MM.1S (cell line): ENCODE measurements at regions not wholly inside any gene's neighbourhood (a gene's known extent, or its start where the extent isn't known, plus 50 kb on each side); places are given as distances from the start of the nearest gene placed in this dataset.

Source experiments
- DNase-seq: peaks from one replicate; pipeline ENCODE4 v3.0.0-alpha.2; 2015
- H2AFZ ChIP-seq: fragments of 300-600 bp; sonication (generic); 2 replicates; pipeline ENCODE4 v1.6.0; 2016; ENCODE audit warnings: antibody characterized with exemption, low read length
- H3F3A ChIP-seq: fragments of 300-600 bp; sonication (generic); 2 replicates; pipeline ENCODE4 v1.6.1; 2016; ENCODE audit warnings: mild to moderate bottlenecking, antibody characterized with exemption, low read length, moderate library complexity, mixed read lengths; ENCODE audit not compliant: insufficient read depth
- H3K27ac ChIP-seq: fragments of 300-600 bp; sonication (generic); 2 replicates; pipeline ENCODE4 v1.5.1; 2016; ENCODE audit warnings: mild to moderate bottlenecking, low read length
- H3K27me3 ChIP-seq: fragments of 300-600 bp; sonication (generic); replicated peaks from 2 replicates; pipeline ENCODE4 v1.6.0; 2016; ENCODE audit warnings: low read length; ENCODE audit not compliant: insufficient read depth
- H3K36me3 ChIP-seq: fragments of 300-600 bp; sonication (generic); replicated peaks from 2 replicates; pipeline ENCODE4 v1.6.1; 2016; ENCODE audit warnings: mild to moderate bottlenecking, low read length, mixed read lengths; ENCODE audit not compliant: insufficient read depth
- H3K4me1 ChIP-seq: fragments of 300-600 bp; sonication (generic); 2 replicates; pipeline ENCODE4 v1.6.1; 2016; ENCODE audit warnings: low read length, mixed read lengths
- H3K4me2 ChIP-seq: fragments of 300-600 bp; sonication (generic); 2 replicates; pipeline ENCODE4 v1.6.0; 2016; ENCODE audit warnings: low read depth, low read length
- H3K4me3 ChIP-seq: fragments of 300-600 bp; sonication (generic); 2 replicates; pipeline ENCODE4 v1.5.1; 2016; ENCODE audit warnings: low read length, mixed read lengths
- H3K79me2 ChIP-seq: fragments of 300-600 bp; sonication (generic); 2 replicates; pipeline ENCODE4 v1.6.1; 2016; ENCODE audit warnings: mixed run types, low read length, mixed read lengths
- H3K9ac ChIP-seq: fragments of 300-600 bp; sonication (generic); 2 replicates; pipeline ENCODE4 v1.6.1; 2016; ENCODE audit warnings: low read length, mixed read lengths
- H3K9me2 ChIP-seq: fragments of 300-600 bp; sonication (generic); replicated peaks from 2 replicates; pipeline ENCODE4 v1.6.1; 2016; ENCODE audit warnings: mild to moderate bottlenecking, low read length, mixed read lengths; ENCODE audit not compliant: insufficient read depth
- H3K9me3 ChIP-seq: fragments of 300-600 bp; sonication (generic); replicated peaks from 2 replicates; pipeline ENCODE4 v1.6.1; 2016; ENCODE audit warnings: mild to moderate bottlenecking, low read length, mixed read lengths; ENCODE audit not compliant: insufficient read depth
- H4K20me1 ChIP-seq: fragments of 300-600 bp; sonication (generic); 2 replicates; pipeline ENCODE4 v1.6.1; 2016; ENCODE audit warnings: mild to moderate bottlenecking, low read length, moderate library complexity, mixed read lengths; ENCODE audit not compliant: insufficient read depth
- CTCF ChIP-seq: fragments of 300-600 bp; sonication (generic); IDR thresholded peaks from 2 replicates; pipeline ENCODE4 v1.5.1; 2016; ENCODE audit warnings: antibody characterized with exemption, low read length, mixed read lengths
- EZH2 ChIP-seq: fragments of 300-600 bp; sonication (generic); optimal IDR thresholded peaks from 2 replicates; pipeline ENCODE3; 2017; ENCODE audit warnings: low read depth, mild to moderate bottlenecking, antibody characterized with exemption, low read length, mixed read lengths
- EZH2phosphoT487 ChIP-seq: fragments of 300-600 bp; sonication (generic); IDR thresholded peaks from 2 replicates; pipeline ENCODE4 v1.6.1; 2018; ENCODE audit warnings: antibody characterized with exemption, low read length

- H3F3A ChIP-seq = no peaks in the 10 kb centered on the region
- no peaks in the 10 kb centered on the region for H3K27me3 ChIP-seq
- no peaks in the 10 kb centered on the region for H3K9me2 ChIP-seq
Measured at GRCh38 chr10:7077880-7078279, 333.0 kb downstream of the SFMBT2 start.

DNA sequence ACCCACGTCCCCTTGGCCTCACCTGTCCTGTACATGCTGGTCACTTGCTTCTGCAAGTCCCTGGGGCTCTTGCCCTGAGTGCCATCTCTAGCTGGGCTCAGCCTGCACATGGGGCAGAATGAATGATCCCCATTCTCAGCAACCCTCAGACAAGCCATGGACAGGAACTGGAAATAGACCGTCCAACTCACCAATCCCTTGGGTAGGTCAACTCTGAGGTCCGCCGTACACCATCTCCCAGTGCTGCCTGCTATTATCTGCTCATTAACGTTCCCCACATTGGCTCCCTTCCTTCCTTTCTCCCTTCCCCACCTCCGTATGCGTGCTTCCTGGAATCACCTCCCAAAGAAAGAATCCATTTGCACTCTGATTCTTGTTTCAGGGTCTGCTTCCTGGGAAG, 335.0 kb downstream of the SFMBT2 start:
- Histone ChIP-seq H3K79me2 (no peaks in the 10 kb centered on the region), H3K9me2 (no peaks in the 10 kb centered on the region), H3K27me3 (no peaks in the 10 kb centered on the region), H3K9ac (no peak overlapping the region), H3K27ac (no peak overlapping the region), H3K4me3 (no peak overlapping the region), H2AFZ (no peak overlapping the region), H4K20me1 (no peaks in the 10 kb centered on the region), H3K36me3 (no peaks in the 10 kb centered on the region), H3K4me2 (no peak overlapping the region), H3K4me1 (no peaks in the 10 kb centered on the region), H3K9me3 (no peaks in the 10 kb centered on the region), H3F3A (no peaks in the 10 kb centered on the region)
- no peak for TF ChIP-seq EZH2phosphoT487
- TF ChIP-seq EZH2 = no peak
- TF ChIP-seq CTCF = no peak
- no peak for DNase-seq

More at GRCh38 chr10:7077880-7078279, 333.0 kb downstream of the SFMBT2 start:
- no peaks in the 10 kb centered on the region for H4K20me1 ChIP-seq
- no peaks in the 10 kb centered on the region for H3K79me2 ChIP-seq
- no peak overlapping the region for H3K4me2 ChIP-seq
- H3K9ac ChIP-seq = no peak overlapping the region
- no peaks in the 10 kb centered on the region for H3K4me1 ChIP-seq
- H2AFZ ChIP-seq = no peak overlapping the region
- H3K9me3 ChIP-seq = no peaks in the 10 kb centered on the region
- no peak for DNase-seq
- no peak overlapping the region for H3K4me3 ChIP-seq
- TF ChIP-seq EZH2phosphoT487 = no peak
- TF ChIP-seq EZH2 = no peak
- TF ChIP-seq CTCF = no peak
- H3K36me3 ChIP-seq = no peaks in the 10 kb centered on the region
- no peak overlapping the region for H3K27ac ChIP-seq

- H3K4me2 ChIP-seq = no peak overlapping the region
- no peak for TF ChIP-seq CTCF
- TF ChIP-seq EZH2 = no peak
- TF ChIP-seq EZH2phosphoT487 = no peak
- no peak overlapping the region for H2AFZ ChIP-seq
- DNase-seq = no peak
- no peaks in the 10 kb centered on the region for H3K79me2 ChIP-seq
- no peak overlapping the region for H3K4me3 ChIP-seq
- no peak overlapping the region for H3K27ac ChIP-seq
- no peak overlapping the region for H3K9ac ChIP-seq
- H3K27me3 ChIP-seq = no peaks in the 10 kb centered on the region
- H3K9me2 ChIP-seq = no peaks in the 10 kb centered on the region
- no peaks in the 10 kb centered on the region for H3K36me3 ChIP-seq
- no peaks in the 10 kb centered on the region for H3F3A ChIP-seq
- no peaks in the 10 kb centered on the region for H3K9me3 ChIP-seq
- no peaks in the 10 kb centered on the region for H4K20me1 ChIP-seq
- no peaks in the 10 kb centered on the region for H3K4me1 ChIP-seq
Measured at GRCh38 chr10:7075110-7075509, 335.7 kb downstream of the SFMBT2 start.
